GM13977 (cell line): ENCODE measurements at regions not wholly inside any gene's neighbourhood (a gene's known extent, or its start where the extent isn't known, plus 50 kb on each side); places are given as distances from the start of the nearest gene placed in this dataset.

Source experiments
- DNase-seq: peaks from one replicate; pipeline ENCODE4 v3.0.0; 2012; ENCODE audit warnings: low spot score
- in situ Hi-C: fragments of 300-500 bp; cut with MboI; formaldehyde crosslinking; loops from one replicate; pipeline ENCODE4 v1.12.0; 2022; ENCODE audit warnings: low sequenced_read_pairs, low pct_unique_long_range_greater_than_20kb, mixed read lengths, inconsistent platforms; ENCODE audit not compliant: unreplicated experiment
- TF ChIP-seq, protein P1 (sequence below): IDR thresholded peaks from 2 replicates; pipeline ENCODE4 v1.5.1; 2012; ENCODE audit warnings: mild to moderate bottlenecking, control low read depth; ENCODE audit not compliant: insufficient read depth; ENCODE audit errors: extremely low read depth, missing control alignments

DNA sequence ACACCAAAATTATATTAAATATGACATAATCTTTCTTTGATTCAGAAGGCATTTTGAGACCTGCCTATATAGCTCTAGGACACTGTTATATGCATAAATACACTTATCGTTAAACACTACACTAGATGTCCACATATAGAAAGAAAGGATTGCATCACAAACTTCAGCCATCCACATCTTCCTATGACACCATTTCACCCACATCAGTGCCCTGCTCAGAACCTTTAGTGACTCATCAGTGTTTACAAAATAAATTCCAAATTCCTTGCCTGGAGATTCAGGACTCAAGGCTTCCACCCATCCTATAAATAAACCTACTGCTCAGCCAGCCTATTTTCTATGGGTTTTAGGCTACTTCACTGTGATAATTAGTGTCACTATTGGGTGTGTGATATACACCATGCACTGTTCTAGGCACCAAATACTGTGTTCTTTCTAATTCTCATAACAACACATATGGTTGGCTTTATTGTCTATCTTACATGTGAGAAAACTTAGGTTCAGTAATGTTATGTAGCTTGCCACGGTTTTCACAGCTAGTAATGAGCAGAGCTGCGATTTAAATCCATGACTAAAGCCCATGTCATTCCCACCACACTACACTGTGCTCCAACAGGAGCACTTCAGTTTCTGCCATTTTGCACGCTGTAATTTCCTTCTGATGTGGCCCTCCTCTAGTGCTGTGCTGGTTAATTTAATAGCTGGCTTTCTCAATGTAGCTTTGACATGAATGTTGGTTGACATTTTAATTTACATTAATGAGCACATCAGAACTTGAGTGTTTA lies 103.3 kb downstream of the SREK1 start:
- TF ChIP-seq, protein P1, sequence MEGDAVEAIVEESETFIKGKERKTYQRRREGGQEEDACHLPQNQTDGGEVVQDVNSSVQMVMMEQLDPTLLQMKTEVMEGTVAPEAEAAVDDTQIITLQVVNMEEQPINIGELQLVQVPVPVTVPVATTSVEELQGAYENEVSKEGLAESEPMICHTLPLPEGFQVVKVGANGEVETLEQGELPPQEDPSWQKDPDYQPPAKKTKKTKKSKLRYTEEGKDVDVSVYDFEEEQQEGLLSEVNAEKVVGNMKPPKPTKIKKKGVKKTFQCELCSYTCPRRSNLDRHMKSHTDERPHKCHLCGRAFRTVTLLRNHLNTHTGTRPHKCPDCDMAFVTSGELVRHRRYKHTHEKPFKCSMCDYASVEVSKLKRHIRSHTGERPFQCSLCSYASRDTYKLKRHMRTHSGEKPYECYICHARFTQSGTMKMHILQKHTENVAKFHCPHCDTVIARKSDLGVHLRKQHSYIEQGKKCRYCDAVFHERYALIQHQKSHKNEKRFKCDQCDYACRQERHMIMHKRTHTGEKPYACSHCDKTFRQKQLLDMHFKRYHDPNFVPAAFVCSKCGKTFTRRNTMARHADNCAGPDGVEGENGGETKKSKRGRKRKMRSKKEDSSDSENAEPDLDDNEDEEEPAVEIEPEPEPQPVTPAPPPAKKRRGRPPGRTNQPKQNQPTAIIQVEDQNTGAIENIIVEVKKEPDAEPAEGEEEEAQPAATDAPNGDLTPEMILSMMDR = no peak
- in situ Hi-C loops = no loop called here
- no peak for DNase-seq

DNA sequence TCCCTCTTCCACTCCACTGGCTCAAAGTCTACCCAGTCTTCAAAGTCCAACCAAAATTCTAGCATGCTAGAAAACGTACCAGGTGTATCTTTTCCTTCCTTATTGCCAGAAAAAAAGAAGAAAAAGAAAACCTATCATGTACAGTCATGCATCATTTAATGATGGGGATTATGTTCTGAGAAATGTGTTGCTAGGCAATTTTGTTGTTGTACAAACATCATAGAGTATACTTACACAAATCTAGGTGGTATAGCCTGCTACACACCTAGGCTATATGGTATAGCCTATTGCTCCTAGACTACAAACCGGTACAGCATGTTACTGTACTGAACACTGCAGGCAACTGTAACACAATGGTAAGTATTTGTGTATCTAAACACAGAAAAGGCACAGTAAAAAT lies 104.8 kb downstream of the SREK1 start:
- in situ Hi-C loops = no loop called here
- TF ChIP-seq, protein P1 = no peak
- DNase-seq = no peak

DNA sequence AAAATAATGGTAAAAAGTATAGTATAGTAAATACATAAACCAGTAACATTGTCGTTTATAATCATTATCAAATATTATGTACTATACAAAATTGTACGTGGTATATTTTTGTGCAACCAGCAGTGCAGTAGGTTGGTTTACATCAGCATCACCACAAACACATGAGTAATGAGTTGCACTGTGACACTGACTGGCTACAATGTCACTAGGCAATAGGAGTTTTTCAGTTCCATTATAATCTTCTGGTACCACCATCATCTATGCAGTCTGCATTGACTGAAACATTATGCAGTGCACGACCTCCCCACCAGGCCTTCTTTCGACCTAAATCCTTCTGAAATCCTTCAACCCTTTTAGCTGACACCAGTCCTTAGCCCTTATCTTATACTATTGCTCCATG lies 105.8 kb downstream of the SREK1 start:
- no peak for DNase-seq
- TF ChIP-seq, protein P1 = no peak
- in situ Hi-C loops = no loop called here

DNA sequence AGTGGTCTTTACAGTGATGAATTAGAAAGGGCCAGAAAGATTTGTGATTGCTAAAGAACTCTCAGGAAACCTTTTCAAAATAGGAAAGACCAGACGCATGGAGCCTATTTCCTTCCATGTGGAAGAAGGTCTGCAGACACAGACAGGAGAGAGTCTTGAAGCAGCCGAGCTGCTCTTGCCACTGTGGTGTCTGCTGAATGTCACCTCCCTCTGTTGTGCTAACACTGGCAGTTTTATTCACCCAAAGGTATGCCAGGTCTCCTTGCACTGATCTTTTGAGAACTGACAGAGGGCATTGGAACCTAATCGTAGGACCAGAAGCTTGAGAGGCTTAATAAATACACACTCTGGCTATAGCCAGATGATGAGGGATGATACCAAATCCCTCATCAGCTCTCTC lies 108.7 kb downstream of the SREK1 start:
- in situ Hi-C loops = no loop called here
- no peak for DNase-seq

DNA sequence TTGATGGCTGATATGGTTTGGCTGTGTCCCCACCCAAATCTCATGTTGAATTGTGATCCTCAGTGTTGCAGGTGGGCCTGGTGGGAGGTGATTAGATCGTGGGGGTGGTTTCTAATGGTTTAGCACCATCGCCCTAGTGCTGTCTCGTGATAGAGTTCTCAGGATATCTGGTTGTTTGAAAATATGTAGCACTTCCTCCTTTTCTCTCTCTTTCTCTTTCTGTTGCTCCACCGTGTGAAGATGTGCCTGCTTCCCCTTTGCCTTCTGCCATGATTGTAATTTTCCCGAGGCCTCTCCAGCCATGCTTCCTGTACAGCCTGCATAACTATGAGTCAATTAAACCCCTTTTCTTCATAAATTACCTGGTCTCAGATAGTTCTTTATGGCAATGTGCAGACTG lies 111.6 kb downstream of the SREK1 start:
- TF ChIP-seq, protein P1 = no peak
- in situ Hi-C loops = no loop called here
- DNase-seq = no peak

More for the DNA sequence above, 108.7 kb downstream of the SREK1 start:
- TF ChIP-seq, protein P1 = no peak

DNA sequence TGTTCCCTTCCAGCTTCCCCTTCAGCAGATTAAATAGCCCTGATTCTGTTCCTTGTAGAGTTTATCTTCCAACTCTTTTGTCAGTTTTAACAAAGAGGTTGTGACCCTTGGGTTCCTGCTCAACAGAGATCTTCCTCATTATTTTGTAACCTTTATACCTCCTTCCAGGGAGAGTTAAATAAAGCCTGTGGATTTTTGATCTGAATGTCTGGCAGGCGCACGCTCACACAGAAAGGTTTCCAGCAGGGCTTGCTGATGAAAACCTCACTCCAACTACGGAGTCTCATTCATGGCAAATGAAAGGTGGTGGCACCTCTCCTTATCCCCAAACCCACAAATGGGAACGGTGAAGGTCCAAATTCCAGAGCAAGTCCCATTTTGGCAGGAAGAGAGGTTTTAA lies 129.0 kb downstream of the SREK1 start:
- no peak for DNase-seq
- TF ChIP-seq, protein P1 = no peak
- in situ Hi-C loops = no loop called here
